H1 (cell line): ENCODE measurements at regions not wholly inside any gene's neighbourhood (a gene's known extent, or its start where the extent isn't known, plus 50 kb on each side); places are given as distances from the start of the nearest gene placed in this dataset.

ENCODE experiments used
- CTCF ChIA-PET: fragments of 300-600 bp; sonication (Branson Sonifier 250); formaldehyde crosslinking; loops from one replicate; lab custom pipeline; 2021; ENCODE audit not compliant: partially characterized antibody; lab: Charles Lee
- POLR2A ChIA-PET: fragments of 300-600 bp; sonication (Branson Sonifier 250); formaldehyde crosslinking; loops from one replicate; lab custom pipeline; 2021; ENCODE audit warnings: inconsistent platforms; ENCODE audit not compliant: partially characterized antibody; lab: Charles Lee
- DNase-seq, 2 experiments: peaks; one replicate each; pipeline versions ENCODE4 v3.0.0 to v3.0.0-alpha.2; 2010 to 2022; ENCODE audit warnings: low spot score in 2 of 2, low read depth in 1 of 2, mixed read lengths in 1 of 2
- FAIRE-seq: peaks from 2 replicates; lab custom pipeline; 2011; peaks lifted over from hg19 to GRCh38; lab: Jason Lieb, UNC
- H2AFZ ChIP-seq: 2 replicates; pipeline ENCODE4 v1.8.1; 2012; ENCODE audit warnings: low read length, inconsistent platforms
- H2AK5ac ChIP-seq: 2 replicates; pipeline ENCODE4 v1.6.1; 2013; ENCODE audit warnings: low read depth, low read length
- H2BK120ac ChIP-seq: replicated peaks from 2 replicates; pipeline ENCODE3; 2013; ENCODE audit warnings: low read depth, low read length, inconsistent platforms
- H2BK12ac ChIP-seq: 2 replicates; pipeline ENCODE4 v1.6.1; 2013; ENCODE audit warnings: low read depth, low read length
- H2BK15ac ChIP-seq: 2 replicates; pipeline ENCODE4 v1.6.1; 2013; ENCODE audit warnings: low read length
- H2BK20ac ChIP-seq: 2 replicates; pipeline ENCODE4 v1.6.1; 2013; ENCODE audit warnings: low read length
- H2BK5ac ChIP-seq: 2 replicates; pipeline ENCODE4 v1.6.1; 2013; ENCODE audit warnings: low read depth, low read length
- H3K14ac ChIP-seq: 2 replicates; pipeline ENCODE4 v1.6.1; 2013; ENCODE audit warnings: inconsistent platforms; ENCODE audit not compliant: insufficient read length
- H3K18ac ChIP-seq: 2 replicates; pipeline ENCODE4 v1.6.1; 2013; ENCODE audit warnings: low read length; ENCODE audit errors: extremely low read depth
- H3K23ac ChIP-seq: 2 replicates; pipeline ENCODE4 v1.6.1; 2013; ENCODE audit warnings: inconsistent platforms; ENCODE audit not compliant: insufficient read length
- H3K23me2 ChIP-seq: 2 replicates; pipeline ENCODE4 v1.6.1; 2013; ENCODE audit warnings: low read depth, low read length
- H3K27ac ChIP-seq: 2 replicates; pipeline ENCODE4 v1.6.1; 2011; ENCODE audit warnings: low read depth, low read length, inconsistent platforms
- H3K27me3 ChIP-seq, 4 experiments: replicated peaks in 1 of 4; 1 replicate in 1 of 4; 2 replicates in 3 of 4; pipeline versions ENCODE4 v1.6.1 to v1.8.1; 2011 to 2013; ENCODE audit warnings: low read length in 3 of 4, mild to moderate bottlenecking in 3 of 4, inconsistent platforms in 2 of 4, mixed read lengths in 2 of 4, moderate library complexity in 1 of 4; ENCODE audit not compliant: control insufficient read depth in 3 of 4, insufficient read depth in 3 of 4; ENCODE audit errors: extremely low read depth in 1 of 4
- H3K36me3 ChIP-seq, 4 experiments: 2 replicates each; pipeline versions ENCODE4 v1.6.1 to v1.8.1; 2011 to 2013; ENCODE audit warnings: mild to moderate bottlenecking in 4 of 4, low read length in 3 of 4, moderate library complexity in 2 of 4, control low read depth in 1 of 4, inconsistent platforms in 1 of 4; ENCODE audit not compliant: insufficient read depth in 4 of 4, control insufficient read depth in 2 of 4
- H3K4ac ChIP-seq: replicated peaks from 2 replicates; pipeline ENCODE3; 2013; ENCODE audit warnings: low read length, low read depth, mixed read lengths, inconsistent platforms; ENCODE audit not compliant: insufficient read length
- H3K4me1 ChIP-seq, 4 experiments: replicated peaks in 1 of 4; 1 replicate in 1 of 4; 2 replicates in 3 of 4; pipeline versions ENCODE4 v1.6.1 to v1.8.1; 2011 to 2013; ENCODE audit warnings: low read length in 3 of 4, inconsistent platforms in 2 of 4, mixed read lengths in 1 of 4; ENCODE audit not compliant: insufficient read depth in 4 of 4, control insufficient read depth in 3 of 4
- H3K4me2 ChIP-seq, 2 experiments: 2 replicates each; pipeline versions ENCODE4 v1.6.1 to v1.8.1; 2011 to 2013; ENCODE audit warnings: low read depth in 2 of 2, low read length in 2 of 2, control low read depth in 1 of 2, inconsistent platforms in 1 of 2, mild to moderate bottlenecking in 1 of 2; ENCODE audit not compliant: insufficient read depth in 1 of 2
- H3K4me3 ChIP-seq, 4 experiments: fragments of 200-600, 300-600 bp in 1 of 4; sonication (generic), shearing (Covaris generic), sonication (Bioruptor Twin) in 1 of 4; 2 replicates each; pipeline versions ENCODE4 v1.5.1 to v1.8.1; 2011 to 2016; ENCODE audit warnings: low read length in 4 of 4, low read depth in 3 of 4, control low read depth in 2 of 4, inconsistent platforms in 2 of 4, mild to moderate bottlenecking in 2 of 4, mixed read lengths in 1 of 4, moderate library complexity in 1 of 4; ENCODE audit not compliant: insufficient read depth in 2 of 4; ENCODE audit errors: extremely low read depth in 1 of 4
- H3K56ac ChIP-seq: replicated peaks from 2 replicates; pipeline ENCODE3; 2013; ENCODE audit warnings: low read depth, mild to moderate bottlenecking, mixed read lengths, low read length, inconsistent platforms; ENCODE audit not compliant: insufficient read length
- H3K79me1 ChIP-seq: 2 replicates; pipeline ENCODE4 v1.6.1; 2013; ENCODE audit warnings: low read depth, low read length, control low read depth
- H3K79me2 ChIP-seq, 2 experiments: 2 replicates each; pipeline versions ENCODE4 v1.6.1 to v1.8.1; 2012 to 2013; ENCODE audit warnings: low read length in 2 of 2, mild to moderate bottlenecking in 2 of 2, inconsistent platforms in 1 of 2; ENCODE audit not compliant: insufficient read depth in 2 of 2, control insufficient read depth in 1 of 2
- H3K9ac ChIP-seq, 4 experiments: replicated peaks in 1 of 4; 1 replicate in 1 of 4; 2 replicates in 3 of 4; pipeline versions ENCODE4 v1.6.1 to v1.8.1; 2011 to 2013; ENCODE audit warnings: low read depth in 3 of 4, low read length in 3 of 4, control low read depth in 2 of 4, mild to moderate bottlenecking in 2 of 4, moderate library complexity in 2 of 4, inconsistent platforms in 1 of 4; ENCODE audit errors: extremely low read depth in 1 of 4
- H3K9me3 ChIP-seq, 2 experiments: 2 replicates each; pipeline versions ENCODE4 v1.6.1 to v1.8.1; 2012 to 2013; ENCODE audit warnings: mild to moderate bottlenecking in 2 of 2, moderate library complexity in 2 of 2, control low read depth in 1 of 2, inconsistent platforms in 1 of 2, low read depth in 1 of 2, low read length in 1 of 2, mixed read lengths in 1 of 2; ENCODE audit not compliant: insufficient read depth in 2 of 2
- H4K20me1 ChIP-seq, 2 experiments: replicated peaks in 1 of 2; 2 replicates each; pipeline versions ENCODE3 to v1.8.1; 2011 to 2013; ENCODE audit warnings: inconsistent platforms in 2 of 2, low read length in 2 of 2, mild to moderate bottlenecking in 1 of 2; ENCODE audit not compliant: insufficient read depth in 2 of 2, control insufficient read depth in 1 of 2
- H4K5ac ChIP-seq: 2 replicates; pipeline ENCODE4 v1.6.1; 2013; ENCODE audit warnings: low read length, low read depth, mixed read lengths, inconsistent platforms; ENCODE audit not compliant: insufficient read length
- H4K8ac ChIP-seq: 2 replicates; pipeline ENCODE4 v1.8.0; 2013; ENCODE audit warnings: mild to moderate bottlenecking, moderate library complexity, low read length, inconsistent platforms; ENCODE audit not compliant: insufficient read depth; ENCODE audit errors: extremely low read depth
- H4K91ac ChIP-seq: replicated peaks from 2 replicates; pipeline ENCODE3; 2013; ENCODE audit warnings: low read length, mixed read lengths, inconsistent platforms; ENCODE audit not compliant: insufficient read length
- BCL11A ChIP-seq, 2 experiments: IDR thresholded peaks; one replicate each; pipeline ENCODE4 v1.6.1; 2011; ENCODE audit warnings: low read depth in 2 of 2, low read length in 2 of 2, mild to moderate bottlenecking in 2 of 2
- BRCA1 ChIP-seq: IDR thresholded peaks from 2 replicates; pipeline ENCODE4 v1.6.1; 2012; ENCODE audit warnings: low read depth, low read length, improper control_type of control experiment
- CREB1 ChIP-seq: IDR thresholded peaks from 2 replicates; pipeline ENCODE4 v1.6.1; 2012; ENCODE audit warnings: inconsistent platforms
- FOSL1 ChIP-seq: IDR thresholded peaks from 2 replicates; pipeline ENCODE4 v1.6.1; 2011; ENCODE audit warnings: mild to moderate bottlenecking, low read depth, low read length, moderate library complexity; ENCODE audit not compliant: insufficient read depth
- KDM4A ChIP-seq: IDR thresholded peaks from one replicate; pipeline ENCODE4 v1.7.1; 2012; ENCODE audit warnings: low read depth, mild to moderate bottlenecking, moderate library complexity, low read length, inconsistent platforms; ENCODE audit not compliant: severe bottlenecking
- KDM5A ChIP-seq: fragments of 200-600 bp; IDR thresholded peaks from 2 replicates; pipeline ENCODE4 v1.7.1; 2012; ENCODE audit warnings: mild to moderate bottlenecking, low read length, inconsistent platforms, mixed read lengths
- NRF1 ChIP-seq: IDR thresholded peaks from 2 replicates; pipeline ENCODE4 v1.6.1; 2011; ENCODE audit warnings: mild to moderate bottlenecking, low read depth, low read length, improper control_type of control experiment
- POLR2A ChIP-seq, 2 experiments: IDR thresholded peaks; 1 replicate in 1 of 2; 2 replicates in 1 of 2; pipeline ENCODE4 v1.6.1; 2011; ENCODE audit warnings: low read depth in 2 of 2, low read length in 2 of 2, mild to moderate bottlenecking in 2 of 2; ENCODE audit errors: control extremely low read depth in 1 of 2
- RAD21 ChIP-seq, 2 experiments: IDR thresholded peaks in 1 of 2; conservative IDR thresholded peaks in 1 of 2; 2 replicates each; pipeline ENCODE4 v1.6.1; 2011; ENCODE audit warnings: low read depth in 2 of 2, low read length in 2 of 2, improper control_type of control experiment in 1 of 2, inconsistent platforms in 1 of 2, mild to moderate bottlenecking in 1 of 2, moderate library complexity in 1 of 2
- RFX5 ChIP-seq: IDR thresholded peaks from 2 replicates; pipeline ENCODE4 v1.6.1; 2011; ENCODE audit warnings: low read depth, low read length, improper control_type of control experiment, borderline replicate concordance
- TAF7 ChIP-seq: optimal IDR thresholded peaks from 2 replicates; pipeline ENCODE3; 2011; ENCODE audit warnings: low read depth, mild to moderate bottlenecking, inconsistent platforms, low read length, moderate library complexity, borderline replicate concordance
- WGBS, 2 experiments: shearing (Covaris generic) in 1 of 2; methylation state at CpG; one replicate each; pipeline versions ENCODE4 v1.1.6 to v1.1.7; 2013 to 2015; ENCODE audit warnings: low lambda C conversion rate in 2 of 2, mixed read lengths in 2 of 2, inconsistent platforms in 1 of 2, low coverage in 1 of 2, missing lambda C conversion rate in 1 of 2; ENCODE audit not compliant: insufficient replicate concordance in 2 of 2, insufficient coverage in 1 of 2, insufficient read length in 1 of 2; ENCODE audit errors: extremely low coverage in 1 of 2, missing lambda C conversion rate in 1 of 2; 5-methylcytosine and 5-hydroxymethylcytosine counted together
- TF ChIP-seq, protein P1 (sequence below): IDR thresholded peaks from 2 replicates; pipeline ENCODE4 v1.6.1; 2011; ENCODE audit warnings: low read depth, mild to moderate bottlenecking, low read length; ENCODE audit not compliant: insufficient read depth

DNA sequence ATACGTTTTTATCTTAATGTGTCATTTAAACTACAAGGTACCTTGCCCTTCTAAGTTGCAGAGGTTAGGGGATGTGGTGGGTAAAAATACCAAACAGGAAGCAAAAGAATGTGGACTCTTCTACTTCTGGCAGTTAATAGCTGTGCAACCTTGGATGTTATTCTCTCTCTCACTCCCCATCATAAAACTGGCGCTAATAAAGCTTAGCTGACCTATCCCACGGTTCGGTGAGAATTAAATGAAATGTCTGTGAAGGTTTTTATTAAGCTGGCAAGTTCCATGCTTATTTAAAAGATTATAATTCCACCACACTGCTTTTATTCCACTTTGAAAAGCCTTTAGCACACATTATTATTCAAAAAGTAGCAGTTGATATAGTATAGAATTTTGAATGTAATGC, 127.8 kb upstream of the SLC22A23 start:
- Histone ChIP-seq H3K36me3 (no peaks in the 10 kb centered on the region), H3K27me3 (no peaks in the 10 kb centered on the region), H3K23me2 (no peaks in the 10 kb centered on the region), H3K56ac (no peak overlapping the region), H3K4me3 (no peak overlapping the region), H3K4ac (no peak overlapping the region), H2BK120ac (no peak overlapping the region), H4K8ac (no peak overlapping the region), H3K9ac (no peak overlapping the region), H2BK12ac (no peak overlapping the region), H3K27ac (no peak overlapping the region), H3K4me1 (peaks cover 0 to 3% (median 1%) of the 10 kb centered on the region in 4 experiments; a peak in 1 of 7 replicates), H4K20me1 (no peaks in the 10 kb centered on the region), H3K79me1 (no peaks in the 10 kb centered on the region), H4K5ac (no peak overlapping the region), H2BK20ac (no peak overlapping the region), H3K14ac (no peak overlapping the region), H3K23ac (no peak overlapping the region), H2AK5ac (no peak overlapping the region), H4K91ac (no peak overlapping the region), H3K18ac (no peak overlapping the region), H2BK15ac (no peak overlapping the region), H2BK5ac (no peak overlapping the region), H3K9me3 (peaks cover 0 to 4% of the 10 kb centered on the region in 2 experiments; a peak in 2 of 4 replicates), H3K4me2 (no peak overlapping the region), H2AFZ (no peak overlapping the region), H3K79me2 (no peaks in the 10 kb centered on the region)
- ChIA-PET POLR2A (no interaction called here), CTCF (interaction anchor here (1.0 kb wide), 1 partner anchor 148 kb away, joined by 3 read pairs; no protein-coding TSS in a partner anchor)
- TF ChIP-seq BRCA1 (no peak), FOSL1 (no peak), TAF7 (no peak), CREB1 (no peak), RAD21 (IDR thresholded peaks at IDR 0.05 in 1 of 2, conservative IDR thresholded peaks at IDR 0.05 in 1 of 2; ENCODE audit: low read depth in 2 of 2, low read length in 2 of 2) (no peak), RFX5 (no peak), KDM5A (no peak), NRF1 (no peak), POLR2A (IDR thresholded peaks at IDR 0.05; ENCODE audit: control extremely low read depth in 1 of 2, low read depth in 2 of 2, low read length in 2 of 2) (no peak), KDM4A (no peak), BCL11A (IDR thresholded peaks at IDR 0.05; ENCODE audit: low read depth in 2 of 2, low read length in 2 of 2) (no peak)
- TF ChIP-seq, protein P1, sequence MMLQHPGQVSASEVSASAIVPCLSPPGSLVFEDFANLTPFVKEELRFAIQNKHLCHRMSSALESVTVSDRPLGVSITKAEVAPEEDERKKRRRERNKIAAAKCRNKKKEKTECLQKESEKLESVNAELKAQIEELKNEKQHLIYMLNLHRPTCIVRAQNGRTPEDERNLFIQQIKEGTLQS, result no peak
- WGBS, 2 experiments, result 90% methylated on average over 4 of the region's 4 CpGs; no CpG with 5 or more reads in 1 of the 2 experiments
- FAIRE-seq (no peak), DNase-seq (no peak)
